ENCODE measurements at regions not wholly inside any gene's neighbourhood (a gene's known extent, or its start where the extent isn't known, plus 50 kb on each side); places are given as distances from the start of the nearest gene placed in this dataset.
"Not testable (repeated sequence)": the region's sequence is repeated elsewhere in the genome, so short reads cannot be mapped to it uniquely, and the experiment has no call there.

GRCh38 chr5:69000216-69000919 lies 93.4 kb upstream of the SLC30A5 start:
- H3K9me3 Mint-ChIP-seq: no peaks in the 10 kb centered on the region
- no peaks in the 10 kb centered on the region for H3K36me3 Mint-ChIP-seq (ENCODE audit: low read depth)
- H3K27ac Mint-ChIP-seq: no peak overlapping the region
- intact Hi-C loops (cut with micrococcal nuclease): no loop called here
- CTCF ChIA-PET: interaction anchor here (0.7 kb wide), 1 partner anchor 71 kb away, joined by 3 read pairs; no protein-coding TSS in a partner anchor
- H3K4me1 Mint-ChIP-seq (ENCODE audit: low read depth): no peaks in the 10 kb centered on the region
- H3K27me3 Mint-ChIP-seq (ENCODE audit: low read depth): peaks cover 3% of the 10 kb centered on the region
- DNase-seq: no peak
- no peak overlapping the region for H3K4me3 Mint-ChIP-seq

GRCh38 chr5:69000949-69001348 lies 92.9 kb upstream of the SLC30A5 start:
- intact Hi-C loops (cut with micrococcal nuclease): no loop called here
- DNase-seq: no peak
- Mint-ChIP-seq H3K4me3 (no peak overlapping the region), H3K27me3 (ENCODE audit: low read depth) (peaks cover 3% of the 10 kb centered on the region), H3K9me3 (no peaks in the 10 kb centered on the region), H3K36me3 (ENCODE audit: low read depth) (no peaks in the 10 kb centered on the region), H3K4me1 (ENCODE audit: low read depth) (no peaks in the 10 kb centered on the region), H3K27ac (no peak overlapping the region)
- CTCF ChIA-PET: interaction anchor here (0.7 to 0.9 kb wide), 2 partner anchors 11 to 71 kb away, joined by 3 to 5 read pairs; no protein-coding TSS in a partner anchor

DNA sequence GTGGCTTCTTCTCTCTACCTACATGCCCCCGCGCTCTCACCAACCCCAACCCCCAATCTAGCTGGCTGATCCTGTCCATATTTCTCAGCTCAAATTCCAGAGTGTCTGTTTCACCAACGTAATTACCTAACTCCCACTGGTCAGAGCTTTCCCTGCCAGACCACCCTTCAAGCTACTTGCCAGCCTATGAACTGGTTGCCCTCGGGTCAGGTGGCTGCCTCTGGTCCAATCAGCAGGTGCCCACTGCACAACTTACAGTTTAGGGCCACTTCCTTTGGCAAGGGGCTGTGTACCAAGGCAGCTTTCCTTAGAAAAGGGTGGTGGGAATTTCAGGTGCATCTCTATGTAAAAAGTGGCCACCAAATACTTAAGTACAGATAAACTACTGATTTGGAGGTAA lies 92.2 kb upstream of the SLC30A5 start:
- no peak overlapping the region for H3K27ac Mint-ChIP-seq
- no peaks in the 10 kb centered on the region for H3K36me3 Mint-ChIP-seq (ENCODE audit: low read depth)
- no peak for DNase-seq
- peaks cover 5% of the 10 kb centered on the region for H3K27me3 Mint-ChIP-seq (ENCODE audit: low read depth)
- no peak overlapping the region for H3K4me3 Mint-ChIP-seq
- intact Hi-C loops (cut with micrococcal nuclease): no loop called here
- CTCF ChIA-PET: interaction anchor here (0.9 kb wide), 1 partner anchor 10 kb away, joined by 5 read pairs; no protein-coding TSS in a partner anchor
- no peaks in the 10 kb centered on the region for H3K9me3 Mint-ChIP-seq
- no peaks in the 10 kb centered on the region for H3K4me1 Mint-ChIP-seq (ENCODE audit: low read depth)

DNA sequence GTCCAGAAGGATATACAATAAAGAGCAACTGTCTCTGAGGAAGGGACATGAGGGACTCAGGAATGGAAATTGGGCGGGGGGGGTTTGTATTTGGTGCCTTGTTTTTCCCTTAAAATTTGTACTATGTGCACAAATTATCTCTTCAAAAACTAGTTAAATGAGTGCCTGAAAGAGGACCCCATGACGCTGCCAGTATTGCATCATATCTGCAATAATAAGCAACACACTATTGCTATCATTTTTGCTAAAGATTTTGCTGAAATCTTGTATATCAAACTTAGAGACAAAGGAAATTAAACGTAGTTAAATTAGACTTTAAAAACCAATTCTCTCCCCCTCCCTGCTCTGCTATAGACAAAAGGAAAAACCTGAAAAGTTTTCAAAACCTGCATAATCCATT lies 89.7 kb upstream of the SLC30A5 start:
- no peak for DNase-seq
- no peaks in the 10 kb centered on the region for H3K4me1 Mint-ChIP-seq (ENCODE audit: low read depth)
- intact Hi-C loops (cut with micrococcal nuclease): no loop called here
- no peak overlapping the region for H3K27ac Mint-ChIP-seq
- H3K27me3 Mint-ChIP-seq (ENCODE audit: low read depth): peaks cover 5% of the 10 kb centered on the region
- no peaks in the 10 kb centered on the region for H3K9me3 Mint-ChIP-seq
- H3K4me3 Mint-ChIP-seq: no peak overlapping the region
- no peaks in the 10 kb centered on the region for H3K36me3 Mint-ChIP-seq (ENCODE audit: low read depth)
- CTCF ChIA-PET: no interaction called here

DNA sequence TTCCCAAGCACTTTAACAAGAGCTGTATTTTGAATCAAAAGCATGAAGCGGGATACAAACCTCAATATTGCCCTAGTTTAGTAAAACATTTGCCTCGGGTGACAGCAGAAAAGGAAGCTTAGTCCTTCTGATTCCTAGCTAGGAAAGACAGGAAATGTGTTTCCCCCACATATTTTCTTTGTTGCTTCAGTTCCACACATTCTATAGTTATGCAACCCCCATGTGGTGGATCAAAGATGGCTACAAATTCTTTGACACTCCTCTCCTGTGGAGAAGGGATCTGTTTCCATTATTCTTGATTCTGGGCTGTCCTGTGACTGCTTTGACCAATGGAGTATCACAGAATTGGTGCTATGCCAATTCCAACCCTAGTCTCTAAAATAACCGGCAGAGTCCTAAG lies 89.1 kb upstream of the SLC30A5 start:
- Mint-ChIP-seq H3K27me3 (ENCODE audit: low read depth) (peaks cover 5% of the 10 kb centered on the region), H3K9me3 (no peaks in the 10 kb centered on the region), H3K4me1 (ENCODE audit: low read depth) (no peaks in the 10 kb centered on the region), H3K4me3 (no peak overlapping the region), H3K36me3 (ENCODE audit: low read depth) (no peaks in the 10 kb centered on the region), H3K27ac (no peak overlapping the region)
- intact Hi-C loops (cut with micrococcal nuclease): loop anchor here (5.0 kb wide), 1 partner anchor 542 kb away; no protein-coding TSS in a partner anchor
- CTCF ChIA-PET: no interaction called here
- DNase-seq: no peak

DNA sequence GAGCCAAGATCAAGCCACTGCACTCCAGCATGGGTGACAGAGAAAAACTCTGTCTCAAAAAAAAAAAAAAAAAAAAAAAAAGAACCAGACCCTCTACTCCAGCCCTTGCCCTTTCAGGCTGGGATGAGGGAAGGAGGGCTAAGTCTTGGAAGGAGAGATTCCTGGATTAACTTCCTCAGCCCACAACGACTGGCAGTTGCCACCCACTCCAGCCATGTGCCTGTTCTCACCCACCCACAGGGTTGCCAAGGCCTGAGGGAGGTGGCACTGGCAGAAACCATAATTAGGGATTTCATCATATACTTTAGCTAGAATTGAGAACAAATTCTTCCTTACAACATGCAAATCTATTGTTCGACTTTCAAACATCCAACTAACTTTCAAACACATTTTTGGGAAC lies 87.8 kb upstream of the SLC30A5 start:
- Mint-ChIP-seq H3K27ac (no peak overlapping the region), H3K4me1 (ENCODE audit: low read depth) (no peaks in the 10 kb centered on the region), H3K4me3 (no peak overlapping the region), H3K9me3 (no peaks in the 10 kb centered on the region), H3K36me3 (ENCODE audit: low read depth) (no peaks in the 10 kb centered on the region), H3K27me3 (ENCODE audit: low read depth) (peaks cover 5% of the 10 kb centered on the region)
- CTCF ChIA-PET: interaction anchor here (1.1 kb wide), 1 partner anchor 59 kb away, joined by 3 read pairs; no protein-coding TSS in a partner anchor
- DNase-seq: no peak
- intact Hi-C loops (cut with micrococcal nuclease): loop anchor here (5.0 kb wide), 1 partner anchor 544 kb away; no protein-coding TSS in a partner anchor

DNA sequence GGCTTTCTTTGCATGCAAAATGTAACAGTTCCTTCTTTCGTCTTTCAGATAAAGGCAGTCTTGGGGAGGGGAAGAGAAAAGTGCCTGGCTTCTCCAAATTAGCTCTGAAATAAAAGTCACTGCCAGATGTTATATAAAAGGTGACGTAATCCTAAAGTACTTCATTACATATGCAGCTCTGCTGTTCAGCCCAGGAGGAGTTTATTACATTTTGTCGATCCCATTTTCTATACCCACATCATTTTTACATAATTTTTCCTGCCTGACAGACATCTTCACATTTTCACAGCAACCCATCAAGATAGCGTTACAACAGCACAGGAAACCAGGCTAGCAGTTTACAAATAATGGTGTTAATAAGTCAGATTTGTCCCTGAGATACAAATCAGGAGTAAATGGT lies 86.7 kb upstream of the SLC30A5 start:
- Mint-ChIP-seq H3K27ac (no peak overlapping the region), H3K36me3 (ENCODE audit: low read depth) (no peaks in the 10 kb centered on the region), H3K4me3 (no peak overlapping the region), H3K27me3 (ENCODE audit: low read depth) (peaks cover 5% of the 10 kb centered on the region), H3K4me1 (ENCODE audit: low read depth) (no peaks in the 10 kb centered on the region), H3K9me3 (no peaks in the 10 kb centered on the region)
- DNase-seq: no peak
- intact Hi-C loops (cut with micrococcal nuclease): loop anchor here (1.0 to 5.0 kb wide), 3 partner anchors 545 to 1761 kb away; no protein-coding TSS in a partner anchor
- CTCF ChIA-PET: interaction anchor here (0.6 to 1.1 kb wide), 3 partner anchors 61 to 332 kb away, joined by 3 read pairs; no protein-coding TSS in a partner anchor

DNA sequence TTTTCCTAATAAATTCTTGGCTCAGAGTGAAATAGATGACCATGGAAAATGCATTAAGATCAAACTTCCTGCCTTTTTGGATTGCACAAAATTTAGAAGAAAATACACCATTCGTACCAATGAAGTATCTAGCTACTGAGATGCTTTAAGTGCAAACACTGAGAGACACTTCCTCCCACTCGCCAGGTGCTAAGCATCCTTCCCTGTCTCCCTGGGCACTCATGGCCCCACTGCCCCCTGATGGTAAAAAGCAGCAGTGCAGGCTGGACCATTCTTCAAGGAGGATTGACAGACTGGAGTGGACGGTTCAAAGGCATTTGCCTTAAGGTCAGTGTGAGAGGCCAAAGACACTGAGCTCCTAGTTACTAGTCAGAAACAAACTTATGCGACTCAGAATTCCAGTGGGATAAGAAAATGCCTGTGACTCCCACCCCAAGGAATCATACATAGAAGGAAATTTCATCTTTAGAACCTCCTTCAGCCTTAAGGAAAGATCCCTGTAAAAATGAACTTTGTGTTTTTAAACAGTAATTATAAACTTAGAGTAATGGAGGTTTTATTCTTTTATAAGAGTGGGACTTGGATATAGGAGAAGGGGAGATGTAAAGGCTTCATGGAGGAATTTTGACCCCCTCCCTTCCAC lies 86.0 kb upstream of the SLC30A5 start:
- Mint-ChIP-seq H3K36me3 (ENCODE audit: low read depth) (no peaks in the 10 kb centered on the region), H3K9me3 (no peaks in the 10 kb centered on the region), H3K27ac (no peak overlapping the region), H3K4me1 (ENCODE audit: low read depth) (no peaks in the 10 kb centered on the region), H3K4me3 (no peak overlapping the region), H3K27me3 (ENCODE audit: low read depth) (peaks cover 3% of the 10 kb centered on the region)
- intact Hi-C loops (cut with micrococcal nuclease): loop anchor here (1.0 to 5.0 kb wide), 3 partner anchors 546 to 1762 kb away; no protein-coding TSS in a partner anchor
- CTCF ChIA-PET: interaction anchor here (0.9 to 1.1 kb wide), 3 partner anchors 14 to 280 kb away, joined by 3 to 4 read pairs (median 3); no protein-coding TSS in a partner anchor
- peak; percentile 85 for DNase-seq

GRCh38 chr5:69010476-69010875 lies 83.3 kb upstream of the SLC30A5 start:
- CTCF ChIA-PET: no interaction called here
- Mint-ChIP-seq H3K27ac (no peak overlapping the region), H3K9me3 (no peaks in the 10 kb centered on the region), H3K27me3 (ENCODE audit: low read depth) (peaks cover 6% of the 10 kb centered on the region), H3K4me1 (ENCODE audit: low read depth) (no peaks in the 10 kb centered on the region), H3K4me3 (no peak overlapping the region), H3K36me3 (ENCODE audit: low read depth) (no peaks in the 10 kb centered on the region)
- intact Hi-C loops (cut with micrococcal nuclease): no loop called here
- no peak for DNase-seq

DNA sequence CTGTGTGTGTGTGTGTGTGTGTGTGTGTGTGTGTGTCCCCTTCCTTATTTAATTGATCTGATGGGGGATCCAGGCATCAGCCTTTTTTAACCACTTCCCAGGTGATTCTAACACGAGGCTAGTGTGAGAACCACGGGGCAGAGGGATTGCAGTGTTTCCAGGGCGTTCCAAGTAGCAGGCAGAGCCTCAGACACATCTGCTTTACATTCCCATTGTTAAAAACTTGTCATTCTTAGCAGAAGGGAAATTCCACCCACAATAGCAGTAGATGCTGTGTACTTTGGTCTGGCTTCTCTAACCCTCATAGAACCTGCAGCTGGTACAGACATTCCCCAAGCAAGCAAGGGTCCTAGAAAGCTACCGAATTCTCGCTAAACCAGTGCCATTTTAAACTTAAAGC lies 81.9 kb upstream of the SLC30A5 start:
- Mint-ChIP-seq H3K36me3 (ENCODE audit: low read depth) (no peaks in the 10 kb centered on the region), H3K9me3 (no peaks in the 10 kb centered on the region), H3K4me1 (ENCODE audit: low read depth) (no peaks in the 10 kb centered on the region), H3K27me3 (ENCODE audit: low read depth) (peaks cover 5% of the 10 kb centered on the region), H3K27ac (no peak overlapping the region), H3K4me3 (no peak overlapping the region)
- intact Hi-C loops (cut with micrococcal nuclease): no loop called here
- CTCF ChIA-PET: interaction anchor here (1.4 kb wide), 1 partner anchor 11 kb away, joined by 5 read pairs; no protein-coding TSS in a partner anchor
- DNase-seq: no peak

DNA sequence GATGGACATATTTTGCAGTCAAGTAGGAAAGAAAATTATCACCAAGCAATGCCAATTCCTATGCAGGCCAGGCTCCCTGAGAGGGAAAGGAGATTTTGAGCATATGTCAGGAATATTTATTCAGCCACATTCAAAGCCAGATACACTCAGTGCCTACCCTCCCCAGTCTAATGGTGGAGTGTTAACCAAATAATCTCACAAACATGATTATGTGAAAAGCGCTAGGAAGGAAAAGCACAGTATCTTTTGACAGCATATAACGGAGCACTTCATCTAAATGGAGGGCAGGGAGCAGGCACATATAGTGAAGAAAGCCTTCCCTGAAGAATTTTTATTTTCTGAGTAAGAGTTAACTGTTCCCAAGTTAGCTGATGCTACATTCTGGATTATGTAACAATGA lies 80.3 kb upstream of the SLC30A5 start:
- H3K9me3 Mint-ChIP-seq: no peaks in the 10 kb centered on the region
- CTCF ChIA-PET: no interaction called here
- H3K4me3 Mint-ChIP-seq: no peak overlapping the region
- DNase-seq: no peak
- H3K36me3 Mint-ChIP-seq (ENCODE audit: low read depth): no peaks in the 10 kb centered on the region
- H3K27ac Mint-ChIP-seq: no peak overlapping the region
- H3K4me1 Mint-ChIP-seq (ENCODE audit: low read depth): no peaks in the 10 kb centered on the region
- peaks cover 5% of the 10 kb centered on the region for H3K27me3 Mint-ChIP-seq (ENCODE audit: low read depth)
- intact Hi-C loops (cut with micrococcal nuclease): no loop called here

DNA sequence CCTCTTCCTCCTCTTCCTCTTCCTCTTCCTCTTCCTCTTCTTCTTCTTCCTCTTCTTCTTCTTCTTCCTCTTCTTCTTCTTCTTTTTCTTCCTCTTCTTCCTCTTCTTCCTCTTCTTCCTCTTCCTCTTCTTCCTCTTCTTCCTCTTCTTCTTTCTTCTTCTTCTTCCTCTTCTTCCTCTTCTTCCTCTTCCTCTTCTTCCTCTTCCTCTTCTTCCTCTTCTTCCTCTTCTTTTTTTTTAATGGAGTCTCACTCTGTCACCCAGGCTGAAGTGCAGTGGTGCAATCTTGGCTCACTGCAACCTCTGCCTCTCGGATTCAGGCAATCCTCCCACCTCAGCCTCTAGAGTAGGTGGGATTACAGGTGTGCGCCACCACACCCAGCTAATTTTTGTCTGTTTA lies 79.8 kb upstream of the SLC30A5 start:
- H3K36me3 Mint-ChIP-seq (ENCODE audit: low read depth); H3K27ac Mint-ChIP-seq; H3K9me3 Mint-ChIP-seq; CTCF ChIA-PET; DNase-seq; H3K4me1 Mint-ChIP-seq (ENCODE audit: low read depth); H3K4me3 Mint-ChIP-seq; H3K27me3 Mint-ChIP-seq (ENCODE audit: low read depth); intact Hi-C loops (cut with micrococcal nuclease): not testable (repeated sequence)

Measured in activated naive CD4-positive, alpha-beta T cell treated with anti-CD3 and anti-CD28 coated beads for 36 hours (primary cell).